LNCaP clone FGC (cell line): ENCODE measurements at regions not wholly inside any gene's neighbourhood (a gene's known extent, or its start where the extent isn't known, plus 50 kb on each side); places are given as distances from the start of the nearest gene placed in this dataset.

Experiments used
- DNase-seq: peaks from one replicate; pipeline ENCODE4 v3.0.0-alpha.2; 2011; ENCODE audit warnings: low read depth
- H3K4me3 ChIP-seq: 2 replicates; pipeline ENCODE4 v1.5.1; 2011; ENCODE audit warnings: mild to moderate bottlenecking, low read depth, low read length, control low read depth
- TF ChIP-seq, protein P1 (sequence below): IDR thresholded peaks from 2 replicates; pipeline ENCODE4 v1.5.1; 2012; ENCODE audit warnings: mild to moderate bottlenecking; ENCODE audit not compliant: control insufficient read depth, insufficient read depth; ENCODE audit errors: extremely low read depth

DNA sequence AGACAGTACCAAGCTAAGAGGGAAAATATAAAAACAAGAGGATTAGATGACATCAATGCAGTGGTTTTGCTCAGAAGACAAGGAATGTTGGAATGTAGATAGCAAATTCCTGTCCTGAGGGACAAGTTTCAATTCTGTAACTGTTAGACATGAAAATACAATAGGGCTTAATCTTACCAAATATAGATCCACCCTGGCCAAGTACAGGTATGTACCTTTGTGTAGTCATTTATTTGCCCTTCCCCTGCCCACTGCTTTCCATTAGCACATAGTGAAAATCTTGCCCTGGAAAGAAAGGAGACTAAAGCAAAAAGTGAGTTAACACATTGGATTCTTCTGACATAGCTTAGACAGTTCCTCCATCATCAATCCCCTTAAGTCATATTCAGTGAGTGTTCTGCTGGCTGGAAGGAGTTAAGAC is 389.0 kb upstream of the THBS1 start:
- H3K4me3 ChIP-seq: no peak overlapping the region
- TF ChIP-seq, protein P1, sequence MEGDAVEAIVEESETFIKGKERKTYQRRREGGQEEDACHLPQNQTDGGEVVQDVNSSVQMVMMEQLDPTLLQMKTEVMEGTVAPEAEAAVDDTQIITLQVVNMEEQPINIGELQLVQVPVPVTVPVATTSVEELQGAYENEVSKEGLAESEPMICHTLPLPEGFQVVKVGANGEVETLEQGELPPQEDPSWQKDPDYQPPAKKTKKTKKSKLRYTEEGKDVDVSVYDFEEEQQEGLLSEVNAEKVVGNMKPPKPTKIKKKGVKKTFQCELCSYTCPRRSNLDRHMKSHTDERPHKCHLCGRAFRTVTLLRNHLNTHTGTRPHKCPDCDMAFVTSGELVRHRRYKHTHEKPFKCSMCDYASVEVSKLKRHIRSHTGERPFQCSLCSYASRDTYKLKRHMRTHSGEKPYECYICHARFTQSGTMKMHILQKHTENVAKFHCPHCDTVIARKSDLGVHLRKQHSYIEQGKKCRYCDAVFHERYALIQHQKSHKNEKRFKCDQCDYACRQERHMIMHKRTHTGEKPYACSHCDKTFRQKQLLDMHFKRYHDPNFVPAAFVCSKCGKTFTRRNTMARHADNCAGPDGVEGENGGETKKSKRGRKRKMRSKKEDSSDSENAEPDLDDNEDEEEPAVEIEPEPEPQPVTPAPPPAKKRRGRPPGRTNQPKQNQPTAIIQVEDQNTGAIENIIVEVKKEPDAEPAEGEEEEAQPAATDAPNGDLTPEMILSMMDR: no peak
- no peak for DNase-seq

DNA sequence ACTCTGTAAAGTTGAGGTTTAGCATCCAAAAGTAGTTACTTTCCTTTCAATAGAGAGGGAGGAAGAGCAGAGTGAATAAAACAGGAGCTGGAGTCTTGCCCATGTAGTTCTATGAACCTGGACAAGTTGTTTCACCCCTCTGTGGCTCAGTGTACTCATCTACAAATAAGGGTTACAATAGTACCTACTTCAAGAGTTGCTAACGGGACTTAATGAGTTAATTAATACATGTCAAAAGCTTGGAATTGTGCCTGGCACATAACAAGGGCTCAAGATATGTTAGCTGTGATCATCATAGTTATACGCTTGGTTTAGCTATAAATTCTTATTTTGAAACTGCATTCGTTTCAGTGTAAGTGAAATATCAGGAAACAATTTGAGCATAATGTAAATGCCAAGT is 388.5 kb upstream of the THBS1 start:
- H3K4me3 ChIP-seq: no peak overlapping the region
- no peak for DNase-seq
- TF ChIP-seq, protein P1: no peak

DNA sequence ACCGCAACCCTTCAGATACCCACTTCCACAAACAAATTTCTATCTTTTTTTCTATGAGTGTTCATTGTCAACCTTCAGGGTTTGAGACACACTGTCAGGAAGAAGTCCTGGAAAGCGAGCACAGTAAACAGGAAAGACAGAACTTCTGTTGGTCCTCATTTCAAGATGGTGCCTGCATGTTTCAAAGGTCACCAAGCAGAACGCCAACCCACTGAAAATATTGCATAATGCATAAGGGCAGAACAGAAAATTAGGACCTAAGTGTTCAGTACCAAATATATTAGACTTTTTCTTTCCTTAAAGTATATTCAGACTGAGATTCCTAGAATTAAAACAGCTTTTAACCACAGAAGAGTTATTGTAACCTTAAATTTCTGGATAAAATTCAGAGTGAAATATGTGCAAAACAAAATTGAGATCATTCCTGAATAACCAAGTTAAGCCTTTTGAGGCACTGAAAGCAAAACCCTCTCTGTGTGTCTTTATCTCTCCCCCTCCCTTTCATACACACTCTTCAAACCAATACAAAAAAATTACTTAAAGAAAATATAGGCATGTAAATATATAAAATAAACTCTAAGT is 387.8 kb upstream of the THBS1 start:
- no peak overlapping the region for H3K4me3 ChIP-seq
- TF ChIP-seq, protein P1: no peak
- no peak for DNase-seq

DNA sequence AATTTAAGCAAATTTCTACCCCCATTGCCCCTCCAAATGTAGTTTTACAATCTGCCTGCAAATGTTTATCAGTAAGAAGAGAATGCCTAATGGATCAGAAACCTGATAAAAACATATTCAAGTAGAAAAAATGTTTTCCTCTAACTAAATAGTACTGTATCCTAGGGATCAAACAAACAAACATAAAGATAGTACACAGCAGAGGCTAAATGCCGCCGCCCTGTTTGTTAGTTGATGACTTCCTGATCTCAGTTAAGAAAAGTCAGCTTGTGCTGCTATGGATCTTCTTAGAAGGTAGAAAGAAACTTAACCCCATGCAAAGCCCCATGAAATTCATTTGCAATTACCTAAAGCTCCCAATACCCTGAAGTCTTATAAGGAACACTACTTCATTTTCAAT is 387.3 kb upstream of the THBS1 start:
- DNase-seq: no peak
- TF ChIP-seq, protein P1: no peak
- H3K4me3 ChIP-seq: no peak overlapping the region

DNA sequence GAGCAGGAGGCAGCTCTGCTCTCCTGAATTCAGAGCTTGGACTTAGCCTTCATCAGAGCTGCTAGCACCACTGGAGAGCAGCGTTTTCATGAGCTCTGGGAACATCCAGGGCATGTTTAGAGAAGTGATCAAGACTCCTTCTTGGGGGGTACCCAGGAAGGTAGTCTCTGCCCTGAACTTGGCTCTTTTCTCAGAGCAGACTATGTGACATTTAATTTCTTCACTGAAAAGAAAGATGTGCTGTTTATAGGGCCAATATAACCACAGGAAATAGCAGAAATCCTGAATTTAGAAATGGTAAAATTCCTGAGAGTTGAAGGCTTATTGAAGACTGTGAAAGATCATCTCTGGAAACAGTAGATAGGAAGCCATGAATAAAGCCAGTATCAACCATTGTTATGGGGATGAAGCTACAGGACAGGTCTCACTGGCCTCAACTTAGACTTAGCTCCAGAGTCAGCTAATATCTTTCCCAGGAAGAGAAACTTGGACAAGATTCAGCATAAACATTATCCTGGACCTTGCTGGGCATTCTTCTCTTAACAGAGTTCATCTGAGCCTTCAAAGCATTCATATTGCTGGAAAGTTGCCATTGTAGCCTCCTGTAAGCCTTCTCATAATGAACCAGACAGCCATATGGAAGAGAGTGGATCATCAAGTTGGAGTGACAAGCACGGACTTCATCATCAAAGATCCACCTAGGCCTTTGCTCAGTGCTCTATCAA is 386.6 kb upstream of the THBS1 start:
- no peak overlapping the region for H3K4me3 ChIP-seq
- TF ChIP-seq, protein P1: no peak
- peak; percentile 11 for DNase-seq

DNA sequence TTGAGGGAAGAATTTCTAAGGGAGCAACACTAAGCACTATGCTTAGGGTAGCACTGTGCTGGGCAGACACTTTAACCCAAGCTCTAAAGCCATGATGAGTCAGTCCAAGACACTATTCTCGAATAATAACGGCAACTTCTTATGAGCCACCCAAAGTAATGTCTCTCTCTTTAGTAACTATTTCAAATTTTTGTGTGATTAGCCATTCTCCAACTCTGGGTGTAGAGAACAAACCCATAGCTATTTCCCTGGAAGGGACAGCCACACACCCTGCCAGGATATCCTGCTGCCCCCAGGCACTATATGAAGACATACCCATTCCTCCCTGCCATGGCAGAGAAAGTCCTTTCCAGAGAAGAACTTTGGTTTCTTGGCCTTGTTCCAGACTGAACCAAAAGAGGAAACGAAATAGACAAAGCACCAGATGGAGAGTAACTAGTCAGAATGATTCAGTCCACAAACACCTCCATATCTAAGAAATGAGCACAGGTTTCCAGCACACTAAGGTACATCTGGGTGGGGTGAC is 384.9 kb upstream of the THBS1 start:
- no peak overlapping the region for H3K4me3 ChIP-seq
- DNase-seq: no peak
- TF ChIP-seq, protein P1: no peak
